SK-N-MC (cell line): ENCODE measurements at regions not wholly inside any gene's neighbourhood (a gene's known extent, or its start where the extent isn't known, plus 50 kb on each side); places are given as distances from the start of the nearest gene placed in this dataset.

ENCODE experiments used
- EZH2 ChIP-seq: fragments of 200-600 bp; sonication (generic); IDR thresholded peaks from one replicate; pipeline ENCODE4 v1.6.1; 2017; ENCODE audit warnings: antibody characterized with exemption
- POLR2AphosphoS5 ChIP-seq: IDR thresholded peaks from 2 replicates; pipeline ENCODE4 v1.6.1; 2012; ENCODE audit warnings: mild to moderate bottlenecking, low read depth, low read length, borderline replicate concordance

DNA sequence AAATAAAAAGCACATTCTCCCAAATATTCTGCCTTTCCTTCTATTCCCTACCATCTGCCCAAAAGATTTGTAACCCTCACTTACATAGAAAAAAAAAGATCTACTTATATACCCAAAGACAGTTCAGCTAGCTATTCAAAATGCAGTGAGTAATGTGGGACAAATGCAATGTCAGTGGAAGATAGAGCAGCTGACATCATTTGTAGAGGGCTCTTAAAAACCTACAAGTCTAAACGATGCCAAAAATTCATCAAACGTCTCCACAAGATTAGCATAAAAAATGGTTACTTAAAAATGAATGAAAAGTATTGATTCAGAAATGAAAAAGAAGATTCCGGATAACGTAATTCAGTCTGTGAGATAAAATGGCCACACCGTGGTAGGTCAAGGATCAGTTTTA lies 96.5 kb downstream of the ASB9 start:
- TF ChIP-seq EZH2, result no peak
- no peak for TF ChIP-seq POLR2AphosphoS5
